C4-2B (cell line): ENCODE measurements at regions not wholly inside any gene's neighbourhood (a gene's known extent, or its start where the extent isn't known, plus 50 kb on each side); places are given as distances from the start of the nearest gene placed in this dataset.

Experiments used
- ZFX ChIP-seq: fragments of 450-650 bp; IDR thresholded peaks from 2 replicates; pipeline ENCODE4 v1.6.1; 2017
- TF ChIP-seq, protein P1 (sequence below): fragments of 450-650 bp; conservative IDR thresholded peaks from 2 replicates; pipeline ENCODE4 v1.5.1; 2017; ENCODE audit warnings: mild to moderate bottlenecking

DNA sequence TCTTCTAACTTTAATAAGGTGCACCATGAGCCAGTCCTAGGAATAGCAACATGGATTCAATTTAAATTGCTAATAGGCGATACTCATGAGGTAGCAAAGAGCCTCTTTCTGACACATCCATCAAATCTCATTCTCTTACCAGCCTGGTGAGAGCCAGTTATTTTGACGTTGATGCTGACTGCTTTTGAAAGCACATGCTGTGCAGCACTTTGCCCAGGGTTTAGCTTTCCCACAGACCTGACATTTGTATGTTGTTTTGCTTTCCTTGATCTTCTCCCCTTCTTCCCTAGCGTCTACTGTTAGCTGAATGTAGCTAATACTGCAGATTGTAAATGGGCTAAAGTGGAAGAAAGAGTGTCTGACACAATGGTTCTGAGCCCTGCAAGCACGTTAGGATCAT lies 101.1 kb upstream of the CCDC85A start:
- TF ChIP-seq, protein P1, sequence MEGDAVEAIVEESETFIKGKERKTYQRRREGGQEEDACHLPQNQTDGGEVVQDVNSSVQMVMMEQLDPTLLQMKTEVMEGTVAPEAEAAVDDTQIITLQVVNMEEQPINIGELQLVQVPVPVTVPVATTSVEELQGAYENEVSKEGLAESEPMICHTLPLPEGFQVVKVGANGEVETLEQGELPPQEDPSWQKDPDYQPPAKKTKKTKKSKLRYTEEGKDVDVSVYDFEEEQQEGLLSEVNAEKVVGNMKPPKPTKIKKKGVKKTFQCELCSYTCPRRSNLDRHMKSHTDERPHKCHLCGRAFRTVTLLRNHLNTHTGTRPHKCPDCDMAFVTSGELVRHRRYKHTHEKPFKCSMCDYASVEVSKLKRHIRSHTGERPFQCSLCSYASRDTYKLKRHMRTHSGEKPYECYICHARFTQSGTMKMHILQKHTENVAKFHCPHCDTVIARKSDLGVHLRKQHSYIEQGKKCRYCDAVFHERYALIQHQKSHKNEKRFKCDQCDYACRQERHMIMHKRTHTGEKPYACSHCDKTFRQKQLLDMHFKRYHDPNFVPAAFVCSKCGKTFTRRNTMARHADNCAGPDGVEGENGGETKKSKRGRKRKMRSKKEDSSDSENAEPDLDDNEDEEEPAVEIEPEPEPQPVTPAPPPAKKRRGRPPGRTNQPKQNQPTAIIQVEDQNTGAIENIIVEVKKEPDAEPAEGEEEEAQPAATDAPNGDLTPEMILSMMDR, result no peak
- TF ChIP-seq ZFX, result no peak
